Peyer's patch (tissue), 4 donors: ENCODE measurements at regions not wholly inside any gene's neighbourhood (a gene's known extent, or its start where the extent isn't known, plus 50 kb on each side); places are given as distances from the start of the nearest gene placed in this dataset.

Experiments used
- DNase-seq, 3 donors: peaks; one replicate each; pipeline ENCODE4 v3.0.0-alpha.2; 2017 to 2019
- H3K27ac ChIP-seq, 4 donors: fragments of 200-600 bp; sonication (generic); one replicate each; pipeline ENCODE4 v1.5.1; 2016 to 2019
- H3K27me3 ChIP-seq, 2 donors: fragments of 200-600 bp; sonication (generic); one replicate each; pipeline ENCODE4 v1.5.1; 2019
- H3K36me3 ChIP-seq, 3 donors: fragments of 200-600 bp; sonication (generic); one replicate each; pipeline ENCODE4 v1.5.1; 2016 to 2019
- H3K4me1 ChIP-seq, 4 donors: fragments of 200-600 bp; sonication (generic); one replicate each; pipeline ENCODE4 v1.5.1; 2016 to 2019
- H3K4me3 ChIP-seq, 4 donors: fragments of 200-600 bp; sonication (generic); 1 replicate in 3 of 4; 2 replicates in 1 of 4; pipeline ENCODE4 v1.5.1; 2016 to 2019; ENCODE audit warnings: mild to moderate bottlenecking in 1 of 4
- H3K9me3 ChIP-seq, 4 donors: fragments of 200-600 bp; sonication (generic); one replicate each; pipeline ENCODE4 v1.5.1; 2016 to 2019; ENCODE audit warnings: mild to moderate bottlenecking in 1 of 4
- CTCF ChIP-seq, 6 experiments: fragments of 450-650 bp in 4 of 6; fragments of 200-600 bp in 2 of 6; sonication (generic) in 1 of 6; IDR thresholded peaks; one replicate each; pipeline ENCODE4 v1.5.1; 2017 to 2019; ENCODE audit warnings: antibody characterized with exemption in 6 of 6, mild to moderate bottlenecking in 3 of 6, moderate library complexity in 1 of 6
- POLR2A ChIP-seq, 2 donors: fragments of 450-650 bp; IDR thresholded peaks; one replicate each; pipeline ENCODE4 v1.5.1; 2017; ENCODE audit warnings: antibody characterized with exemption in 2 of 2, mild to moderate bottlenecking in 2 of 2, moderate library complexity in 2 of 2

DNA sequence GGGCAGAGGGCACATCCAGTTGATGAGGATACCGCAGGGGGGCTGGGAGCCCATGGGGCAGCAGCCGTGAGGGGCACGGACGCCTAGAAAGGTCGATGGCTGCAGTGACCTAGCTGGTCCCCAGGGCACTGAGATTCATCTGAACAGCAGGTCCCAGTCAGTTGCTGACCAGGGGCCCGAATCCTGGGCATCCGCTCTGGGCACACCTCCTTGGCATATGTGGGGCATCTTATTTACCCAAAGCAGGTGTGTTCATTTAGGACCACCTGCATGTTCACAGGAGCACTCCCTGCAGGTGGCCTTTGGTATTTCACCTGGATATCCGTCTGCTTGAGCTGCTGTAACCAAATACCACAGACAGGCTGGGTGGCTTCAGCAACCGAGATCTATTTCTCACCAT is 72.0 kb upstream of the ODC1 start:
- peak in 1 of 3 donors; percentile 40 for DNase-seq
- no peak overlapping the region for H3K4me3 ChIP-seq
- no peaks in the 10 kb centered on the region for H3K4me1 ChIP-seq
- no peak overlapping the region for H3K27ac ChIP-seq
- peaks cover 0 to 7% (median 0%) of the 10 kb centered on the region in 4 donors for H3K9me3 ChIP-seq
- no peaks in the 10 kb centered on the region for H3K27me3 ChIP-seq
- no peaks in the 10 kb centered on the region for H3K36me3 ChIP-seq
- TF ChIP-seq POLR2A (IDR thresholded peaks at IDR 0.05) (no peak), CTCF (IDR thresholded peaks at IDR 0.05) (peak in 2 of 6 experiments; percentile 13 to 27)

DNA sequence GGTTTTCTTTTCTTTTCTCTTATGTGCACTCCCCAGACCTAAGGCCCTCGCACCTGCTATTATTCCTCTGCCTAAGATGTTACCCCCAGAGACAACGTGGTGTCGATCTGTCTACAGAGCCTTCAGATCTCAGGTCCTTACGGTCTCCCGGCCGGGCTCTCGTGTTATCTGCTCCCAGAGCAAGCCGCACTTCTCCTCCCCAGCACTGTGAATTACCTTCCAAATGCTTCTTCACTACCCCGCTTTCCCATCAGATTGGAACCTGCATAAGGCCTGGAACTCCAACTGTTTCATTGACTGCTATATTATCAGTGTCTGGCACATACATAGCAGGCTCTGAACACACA is 71.2 kb upstream of the ODC1 start:
- H3K27ac ChIP-seq = no peak overlapping the region
- H3K4me1 ChIP-seq = no peaks in the 10 kb centered on the region
- H3K9me3 ChIP-seq = peaks cover 0 to 9% (median 0%) of the 10 kb centered on the region in 4 donors
- no peak for DNase-seq
- H3K36me3 ChIP-seq = no peaks in the 10 kb centered on the region
- H3K27me3 ChIP-seq = no peaks in the 10 kb centered on the region
- no peak for TF ChIP-seq CTCF (IDR thresholded peaks at IDR 0.05)
- TF ChIP-seq POLR2A (IDR thresholded peaks at IDR 0.05) = no peak
- no peak overlapping the region for H3K4me3 ChIP-seq

- TF ChIP-seq POLR2A (IDR thresholded peaks at IDR 0.05) (no peak), CTCF (IDR thresholded peaks at IDR 0.05) (no peak)
- Histone ChIP-seq H3K27ac (no peak overlapping the region), H3K4me3 (no peak overlapping the region), H3K27me3 (no peaks in the 10 kb centered on the region), H3K4me1 (no peaks in the 10 kb centered on the region), H3K36me3 (no peaks in the 10 kb centered on the region), H3K9me3 (peaks cover 0 to 9% (median 0%) of the 10 kb centered on the region in 4 donors)
- DNase-seq = peak in 1 of 3 donors; percentile 40
These were observed 70.6 kb upstream of the ODC1 start for GRCh38 chr2:10518470-10519393.

DNA sequence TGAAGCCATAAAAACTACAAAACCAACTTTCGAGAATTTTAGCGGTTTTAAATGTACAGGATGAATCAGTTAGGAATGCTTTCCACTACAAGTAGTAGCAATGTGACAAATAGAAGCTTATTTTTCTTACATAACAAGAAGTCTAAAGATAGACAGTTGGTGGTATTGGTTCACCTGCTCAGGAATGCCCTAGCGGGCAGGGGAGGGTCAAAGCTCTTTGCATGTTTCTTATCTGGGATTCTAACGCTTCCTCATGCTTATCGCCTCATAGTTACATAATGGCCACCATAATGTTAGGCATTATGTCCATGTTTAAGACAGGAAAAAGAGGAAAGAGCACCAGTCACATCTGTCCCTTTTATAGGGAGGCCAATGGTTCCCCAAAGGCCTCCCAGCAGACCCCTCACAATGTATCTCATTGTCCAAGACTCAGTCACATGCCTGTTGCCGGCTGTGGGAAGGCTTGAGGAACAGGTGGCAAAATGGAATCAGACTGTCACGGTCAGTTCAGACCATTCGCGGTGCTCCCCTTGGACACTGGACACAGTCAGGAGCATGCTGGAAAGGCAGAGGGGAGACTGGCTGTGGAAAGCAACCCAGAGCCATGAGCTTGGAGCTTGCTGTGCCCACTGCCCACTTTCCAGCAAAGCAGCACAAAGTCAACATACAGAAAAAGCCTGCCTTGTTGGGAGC is 69.4 kb upstream of the ODC1 start:
- Histone ChIP-seq H3K9me3 (peaks cover 0 to 9% (median 0%) of the 10 kb centered on the region in 4 donors), H3K4me1 (no peaks in the 10 kb centered on the region), H3K4me3 (no peak overlapping the region), H3K27ac (no peak overlapping the region), H3K27me3 (no peaks in the 10 kb centered on the region), H3K36me3 (no peaks in the 10 kb centered on the region)
- TF ChIP-seq CTCF (IDR thresholded peaks at IDR 0.05) = no peak
- TF ChIP-seq POLR2A (IDR thresholded peaks at IDR 0.05) = no peak
- peak in 1 of 3 donors; percentile 27 for DNase-seq

- no peak overlapping the region for H3K27ac ChIP-seq
- no peaks in the 10 kb centered on the region for H3K27me3 ChIP-seq
These were observed 67.8 kb upstream of the ODC1 start for GRCh38 chr2:10515887-10516286.

More at GRCh38 chr2:10515887-10516286, 67.8 kb upstream of the ODC1 start:
- DNase-seq = no peak
- H3K4me1 ChIP-seq = no peaks in the 10 kb centered on the region
- peaks cover 0 to 9% (median 0%) of the 10 kb centered on the region in 4 donors for H3K9me3 ChIP-seq
- H3K4me3 ChIP-seq = no peak overlapping the region
- no peak for TF ChIP-seq CTCF (IDR thresholded peaks at IDR 0.05)
- TF ChIP-seq POLR2A (IDR thresholded peaks at IDR 0.05) = no peak
- no peaks in the 10 kb centered on the region for H3K36me3 ChIP-seq
